ENCODE measurements at regions not wholly inside any gene's neighbourhood (a gene's known extent, or its start where the extent isn't known, plus 50 kb on each side); places are given as distances from the start of the nearest gene placed in this dataset.

DNA sequence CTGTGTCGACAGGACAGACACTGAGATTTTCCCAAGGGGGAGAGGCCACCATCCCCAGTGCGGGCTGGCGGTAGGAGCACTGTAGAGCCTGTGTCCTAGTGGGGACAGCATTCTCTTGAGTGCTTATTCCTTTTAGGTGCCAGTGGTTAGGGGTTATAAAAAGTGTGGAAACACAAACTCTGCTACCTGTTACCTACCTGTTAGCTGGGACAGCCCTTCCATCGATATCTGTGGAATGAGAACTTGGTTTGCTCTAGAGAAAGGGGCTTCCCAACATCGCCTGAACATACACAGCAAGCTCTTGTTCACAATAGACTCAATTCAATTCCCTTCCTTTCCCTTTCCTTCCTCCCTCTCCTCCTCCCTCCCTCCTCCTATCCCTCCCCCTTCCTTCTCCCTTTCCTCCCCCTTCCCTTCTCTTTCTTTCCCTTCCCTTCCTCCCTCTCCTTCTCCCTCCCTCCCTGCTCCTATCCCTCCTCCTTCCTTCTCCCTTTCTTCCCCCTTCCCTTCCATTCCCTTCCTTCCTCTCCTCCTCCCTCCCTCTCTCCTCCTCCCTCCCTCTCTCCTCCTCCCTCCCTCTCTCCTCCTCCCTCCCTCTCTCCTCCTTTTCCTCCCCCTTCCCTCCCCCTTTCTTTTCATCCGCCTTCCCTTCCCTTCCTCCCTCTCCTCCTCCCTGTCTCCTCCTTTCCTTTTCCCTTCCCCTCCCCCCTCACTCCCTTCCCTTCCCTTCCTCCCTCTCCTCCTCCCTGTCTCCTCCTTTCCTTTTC lies 188.5 kb downstream of the URI1 start:
- no peak overlapping the region for H3K4me3 ChIP-seq (ENCODE audit: control extremely low read depth in 1 of 5, extremely low read depth in 1 of 5, insufficient read depth in 1 of 5, low read depth in 2 of 5, low read length in 4 of 5)
- H3K4me1 Mint-ChIP-seq: no peaks in the 10 kb centered on the region
- H3K79me2 ChIP-seq (ENCODE audit: control insufficient read depth, insufficient read depth, low read length): no peaks in the 10 kb centered on the region
- peaks cover 4% of the 10 kb centered on the region for H3K9me3 Mint-ChIP-seq (ENCODE audit: insufficient read depth)
- H3K27me3 Mint-ChIP-seq: peaks cover 7% of the 10 kb centered on the region
- ChIA-PET CTCF (no interaction called here), POLR2A (no interaction called here)
- H3K27ac ChIP-seq (ENCODE audit: low read length in 2 of 2): no peak overlapping the region
- no peak overlapping the region for H3K4me2 ChIP-seq (replicated peaks; ENCODE audit: low read depth, low read length, poor library complexity, severe bottlenecking)
- 100% methylated on average over 4 of the region's 6 CpGs for WGBS (ENCODE audit: insufficient coverage)
- no peak overlapping the region for H3K4me3 Mint-ChIP-seq
- DNase-seq: no peak
- no peaks in the 10 kb centered on the region for H3K4me1 ChIP-seq (ENCODE audit: control insufficient read depth in 2 of 2, insufficient read depth in 2 of 2, low read length in 2 of 2)
- intact Hi-C loops (cut with micrococcal nuclease): no loop called here
- no peak overlapping the region for H3K9ac ChIP-seq (ENCODE audit: low read length)
- ATAC-seq (ENCODE audit: low read depth): no peak
- TF ChIP-seq EZH2 (IDR thresholded peaks at IDR 0.05; ENCODE audit: borderline replicate concordance, insufficient read depth, low read depth, low read length, poor library complexity, severe bottlenecking): no peak
- TF ChIP-seq, protein P1, sequence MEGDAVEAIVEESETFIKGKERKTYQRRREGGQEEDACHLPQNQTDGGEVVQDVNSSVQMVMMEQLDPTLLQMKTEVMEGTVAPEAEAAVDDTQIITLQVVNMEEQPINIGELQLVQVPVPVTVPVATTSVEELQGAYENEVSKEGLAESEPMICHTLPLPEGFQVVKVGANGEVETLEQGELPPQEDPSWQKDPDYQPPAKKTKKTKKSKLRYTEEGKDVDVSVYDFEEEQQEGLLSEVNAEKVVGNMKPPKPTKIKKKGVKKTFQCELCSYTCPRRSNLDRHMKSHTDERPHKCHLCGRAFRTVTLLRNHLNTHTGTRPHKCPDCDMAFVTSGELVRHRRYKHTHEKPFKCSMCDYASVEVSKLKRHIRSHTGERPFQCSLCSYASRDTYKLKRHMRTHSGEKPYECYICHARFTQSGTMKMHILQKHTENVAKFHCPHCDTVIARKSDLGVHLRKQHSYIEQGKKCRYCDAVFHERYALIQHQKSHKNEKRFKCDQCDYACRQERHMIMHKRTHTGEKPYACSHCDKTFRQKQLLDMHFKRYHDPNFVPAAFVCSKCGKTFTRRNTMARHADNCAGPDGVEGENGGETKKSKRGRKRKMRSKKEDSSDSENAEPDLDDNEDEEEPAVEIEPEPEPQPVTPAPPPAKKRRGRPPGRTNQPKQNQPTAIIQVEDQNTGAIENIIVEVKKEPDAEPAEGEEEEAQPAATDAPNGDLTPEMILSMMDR (IDR thresholded peaks at IDR 0.05): no peak
- no peak overlapping the region for H2AFZ ChIP-seq (ENCODE audit: insufficient read depth, low read depth, low read length, poor library complexity, severe bottlenecking)
- H3K27ac Mint-ChIP-seq: no peak overlapping the region
- H3K27me3 ChIP-seq (replicated peaks in 1 of 4; ENCODE audit: control extremely low read depth in 1 of 4, control insufficient read depth in 3 of 4, insufficient read depth in 4 of 4, low read length in 3 of 4): no peaks in the 10 kb centered on the region
- peaks cover 0 to 13% (median 0%) of the 10 kb centered on the region in 3 donors for H3K9me3 ChIP-seq (ENCODE audit: control extremely low read depth in 1 of 3, control insufficient read depth in 2 of 3, insufficient read depth in 1 of 3, low read length in 2 of 3)
- H4K20me1 ChIP-seq (ENCODE audit: control insufficient read depth, insufficient read depth, low read length, poor library complexity, severe bottlenecking): no peaks in the 10 kb centered on the region
- no peaks in the 10 kb centered on the region for H3K36me3 ChIP-seq (replicated peaks in 1 of 2; ENCODE audit: control extremely low read depth in 1 of 2, control insufficient read depth in 1 of 2, extremely low read depth in 1 of 2, insufficient read depth in 2 of 2, low read length in 1 of 2)

DNA sequence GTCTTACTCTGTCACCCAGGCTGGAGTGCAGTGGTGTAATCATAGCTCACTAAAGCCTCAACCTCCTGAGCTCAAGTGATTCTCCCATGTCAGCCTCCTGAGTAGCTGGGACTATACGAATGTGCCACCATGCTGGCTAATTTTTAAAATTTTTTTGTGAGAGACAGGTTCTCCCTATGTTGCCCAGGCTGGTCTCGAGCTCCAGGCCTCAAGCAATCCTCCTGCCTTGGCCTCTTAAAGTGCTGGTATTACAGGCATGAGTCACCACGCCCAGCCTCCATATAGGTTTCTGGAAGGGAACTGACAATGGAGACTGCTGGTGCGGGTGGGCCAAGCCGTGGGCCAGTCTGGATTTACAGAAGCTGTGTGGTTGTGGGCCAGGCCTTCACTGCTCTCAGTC lies 189.2 kb downstream of the URI1 start:
- no peak overlapping the region for H3K27ac ChIP-seq (ENCODE audit: low read length in 2 of 2)
- H3K9ac ChIP-seq (ENCODE audit: low read length): no peak overlapping the region
- TF ChIP-seq, protein P1 (IDR thresholded peaks at IDR 0.05): no peak
- no peak for TF ChIP-seq EZH2 (IDR thresholded peaks at IDR 0.05; ENCODE audit: borderline replicate concordance, insufficient read depth, low read depth, low read length, poor library complexity, severe bottlenecking)
- H4K20me1 ChIP-seq (ENCODE audit: control insufficient read depth, insufficient read depth, low read length, poor library complexity, severe bottlenecking): no peaks in the 10 kb centered on the region
- H3K9me3 ChIP-seq (ENCODE audit: control extremely low read depth in 1 of 3, control insufficient read depth in 2 of 3, insufficient read depth in 1 of 3, low read length in 2 of 3): peaks cover 0 to 13% (median 0%) of the 10 kb centered on the region in 3 donors
- DNase-seq (no peak), ATAC-seq (ENCODE audit: low read depth) (no peak)
- no peak overlapping the region for H2AFZ ChIP-seq (ENCODE audit: insufficient read depth, low read depth, low read length, poor library complexity, severe bottlenecking)
- H3K27ac Mint-ChIP-seq: no peak overlapping the region
- H3K79me2 ChIP-seq (ENCODE audit: control insufficient read depth, insufficient read depth, low read length): no peaks in the 10 kb centered on the region
- H3K4me1 ChIP-seq (ENCODE audit: control insufficient read depth in 2 of 2, insufficient read depth in 2 of 2, low read length in 2 of 2): no peaks in the 10 kb centered on the region
- no peaks in the 10 kb centered on the region for H3K4me1 Mint-ChIP-seq
- intact Hi-C loops (cut with micrococcal nuclease): no loop called here
- H3K4me2 ChIP-seq (replicated peaks; ENCODE audit: low read depth, low read length, poor library complexity, severe bottlenecking): no peak overlapping the region
- 79% methylated on average over 4 of the region's 5 CpGs for WGBS (ENCODE audit: insufficient coverage)
- peaks cover 7% of the 10 kb centered on the region for H3K27me3 Mint-ChIP-seq
- no peak overlapping the region for H3K4me3 Mint-ChIP-seq
- peaks cover 4% of the 10 kb centered on the region for H3K9me3 Mint-ChIP-seq (ENCODE audit: insufficient read depth)
- CTCF ChIA-PET: no interaction called here
- POLR2A ChIA-PET: no interaction called here
- no peak overlapping the region for H3K4me3 ChIP-seq (ENCODE audit: control extremely low read depth in 1 of 5, extremely low read depth in 1 of 5, insufficient read depth in 1 of 5, low read depth in 2 of 5, low read length in 4 of 5)
- no peaks in the 10 kb centered on the region for H3K36me3 ChIP-seq (replicated peaks in 1 of 2; ENCODE audit: control extremely low read depth in 1 of 2, control insufficient read depth in 1 of 2, extremely low read depth in 1 of 2, insufficient read depth in 2 of 2, low read length in 1 of 2)
- no peaks in the 10 kb centered on the region for H3K27me3 ChIP-seq (replicated peaks in 1 of 4; ENCODE audit: control extremely low read depth in 1 of 4, control insufficient read depth in 3 of 4, insufficient read depth in 4 of 4, low read length in 3 of 4)
